22Rv1 (cell line): ENCODE measurements at regions not wholly inside any gene's neighbourhood (a gene's known extent, or its start where the extent isn't known, plus 50 kb on each side); places are given as distances from the start of the nearest gene placed in this dataset.

Experiments
- CTCF ChIP-seq: fragments of 450-650 bp; IDR thresholded peaks from 2 replicates; pipeline ENCODE4 v1.5.1; 2017; ENCODE audit warnings: mild to moderate bottlenecking
- ZFX ChIP-seq: fragments of 450-650 bp; IDR thresholded peaks from 2 replicates; pipeline ENCODE4 v1.6.1; 2017; ENCODE audit warnings: antibody characterized with exemption, borderline replicate concordance

DNA sequence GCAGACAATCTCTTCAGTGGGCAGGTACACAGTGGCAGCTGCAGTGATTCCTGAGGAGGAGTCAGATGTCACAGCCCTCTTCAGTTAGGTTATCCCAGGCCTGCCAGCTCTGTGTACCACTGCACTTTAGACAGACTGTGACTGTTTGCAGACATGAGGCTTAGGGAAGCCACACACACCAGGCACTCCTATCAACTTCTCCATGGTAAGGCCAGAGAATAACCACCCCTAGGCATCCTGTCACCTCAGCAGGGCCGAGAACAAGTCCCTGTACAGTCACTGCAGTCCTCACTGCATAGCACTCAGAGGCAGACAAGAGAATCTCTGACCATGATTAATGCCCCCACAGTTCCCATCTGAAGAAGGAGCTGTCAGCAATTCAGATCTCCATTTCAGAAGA, 296.5 kb downstream of the GALC start:
- TF ChIP-seq CTCF (no peak), ZFX (no peak)
